ENCODE measurements at regions not wholly inside any gene's neighbourhood (a gene's known extent, or its start where the extent isn't known, plus 50 kb on each side); places are given as distances from the start of the nearest gene placed in this dataset.

DNA sequence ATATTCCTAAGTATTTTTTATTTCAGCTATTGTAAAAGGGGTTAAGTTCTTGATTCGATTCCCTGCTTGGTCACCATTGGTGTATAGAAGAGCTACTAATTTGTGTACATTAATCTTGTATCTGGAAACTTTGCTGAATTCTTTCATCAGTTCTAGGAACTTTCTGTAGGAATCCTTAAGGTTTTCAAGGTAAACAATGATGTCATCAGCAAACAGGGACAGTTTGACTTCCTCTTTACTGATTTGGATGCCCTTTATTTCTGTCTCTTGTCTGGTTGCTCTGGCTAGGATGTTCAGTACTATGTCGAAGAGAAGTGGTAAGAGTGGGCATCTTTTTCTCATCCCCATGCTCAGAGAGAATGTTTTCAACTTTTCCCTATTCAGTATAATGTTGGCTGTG is 252.7 kb downstream of the NR4A2 start:
- ATAC-seq (no peak), DNase-seq (no peak)
- Histone ChIP-seq H3K36me3 (no peaks in the 10 kb centered on the region), H3K4me1 (no peaks in the 10 kb centered on the region), H3K27ac (no peak overlapping the region), H3K4me3 (no peak overlapping the region), H3K9me3 (peaks cover 0 to 14% (median 0%) of the 10 kb centered on the region in 12 donors), H3K27me3 (no peaks in the 10 kb centered on the region)
- TF ChIP-seq POLR2A (IDR thresholded peaks at IDR 0.05) = no peak
- 79 to 90% (median 83%) methylated on average over 2 of the region's 2 CpGs for WGBS, 4 donors
- intact Hi-C loops (cut with DNase I) = no loop called here

- no peak for ATAC-seq
- Histone ChIP-seq H3K4me3 (no peak overlapping the region), H3K27ac (no peak overlapping the region), H3K36me3 (no peaks in the 10 kb centered on the region), H3K27me3 (no peaks in the 10 kb centered on the region), H3K4me1 (no peaks in the 10 kb centered on the region), H3K9me3 (peaks cover 0 to 14% (median 0%) of the 10 kb centered on the region in 12 donors)
- intact Hi-C loops (cut with DNase I) = no loop called here
- DNase-seq = no peak
- no peak for TF ChIP-seq CTCF (IDR thresholded peaks at IDR 0.05)
- no peak for TF ChIP-seq POLR2A (IDR thresholded peaks at IDR 0.05)
- 58 to 82% (median 68%) methylated on average over 1 of the region's 1 CpG for WGBS, 4 donors
Measured at GRCh38 chr2:156077041-156077742, 255.3 kb downstream of the NR4A2 start.

- no peak for TF ChIP-seq POLR2A (IDR thresholded peaks at IDR 0.05)
- TF ChIP-seq CTCF (IDR thresholded peaks at IDR 0.05) = no peak
- no peak overlapping the region for H3K27ac ChIP-seq
- no peak overlapping the region for H3K4me3 ChIP-seq
- WGBS, 4 donors = 79 to 88% (median 84%) methylated on average over 4 of the region's 4 CpGs
- DNase-seq (no peak), ATAC-seq (no peak)
- no peaks in the 10 kb centered on the region for H3K4me1 ChIP-seq
- peaks cover 0 to 3% (median 0%) of the 10 kb centered on the region in 9 donors for H3K27me3 ChIP-seq
- intact Hi-C loops (cut with DNase I) = no loop called here
- H3K9me3 ChIP-seq = no peaks in the 10 kb centered on the region
- no peaks in the 10 kb centered on the region for H3K36me3 ChIP-seq
Measured at GRCh38 chr2:156065912-156066311, 266.6 kb downstream of the NR4A2 start.

DNA sequence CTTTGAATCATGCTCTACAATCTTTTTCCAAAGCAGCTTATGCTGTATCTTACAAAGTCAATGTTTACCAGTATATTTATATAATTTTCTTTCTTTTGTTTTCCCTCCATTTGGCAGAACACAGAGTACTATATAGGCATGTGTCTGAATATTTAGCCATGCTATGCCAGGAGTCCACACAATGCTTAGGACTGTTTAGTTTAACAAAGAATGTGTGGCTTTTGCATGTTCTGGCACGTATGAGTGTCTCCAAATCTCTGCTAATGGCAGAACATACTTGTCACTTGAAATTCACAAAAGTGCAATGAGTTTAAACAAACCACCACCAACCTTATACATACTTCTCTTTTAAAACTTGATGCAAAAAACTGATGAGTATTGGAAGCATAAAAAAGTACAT is 268.0 kb downstream of the NR4A2 start:
- Histone ChIP-seq H3K27me3 (peaks cover 0 to 3% (median 0%) of the 10 kb centered on the region in 9 donors), H3K4me1 (no peaks in the 10 kb centered on the region), H3K9me3 (no peaks in the 10 kb centered on the region), H3K36me3 (no peaks in the 10 kb centered on the region), H3K27ac (no peak overlapping the region), H3K4me3 (no peak overlapping the region)
- TF ChIP-seq POLR2A (IDR thresholded peaks at IDR 0.05) (no peak), CTCF (IDR thresholded peaks at IDR 0.05) (no peak)
- intact Hi-C loops (cut with DNase I) = no loop called here
- DNase-seq (no peak), ATAC-seq (no peak)
- WGBS, 4 donors = 58 to 76% (median 61%) methylated on average over 1 of the region's 1 CpG

DNA sequence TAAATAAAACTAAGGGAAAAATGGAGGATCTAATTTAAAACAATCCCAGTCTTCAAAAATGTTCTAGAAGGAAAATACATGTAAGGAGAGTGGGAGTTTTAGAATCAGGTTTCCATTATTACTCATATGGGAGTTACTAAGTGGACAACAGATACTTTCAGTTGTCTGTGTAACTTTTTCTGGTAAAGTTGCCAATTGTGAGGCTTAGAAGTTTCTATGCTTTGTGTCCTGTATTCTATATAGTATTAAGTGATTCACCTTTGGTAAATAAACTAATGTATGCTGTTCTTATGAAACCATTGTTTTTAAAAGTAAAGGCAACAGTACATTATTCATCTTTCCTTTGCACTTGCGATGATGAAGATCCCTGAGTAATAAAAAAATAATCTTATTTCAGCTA is 274.9 kb downstream of the NR4A2 start:
- WGBS, 4 donors = 94 to 96% (median 94%) methylated on average over 1 of the region's 1 CpG

More for the DNA sequence above, 274.9 kb downstream of the NR4A2 start:
- Histone ChIP-seq H3K27me3 (peaks cover 0 to 3% (median 0%) of the 10 kb centered on the region in 9 donors), H3K4me1 (no peaks in the 10 kb centered on the region), H3K27ac (no peak overlapping the region), H3K4me3 (no peak overlapping the region), H3K9me3 (no peaks in the 10 kb centered on the region), H3K36me3 (no peaks in the 10 kb centered on the region)
- TF ChIP-seq CTCF (IDR thresholded peaks at IDR 0.05) (no peak), POLR2A (IDR thresholded peaks at IDR 0.05) (no peak)
- DNase-seq (no peak), ATAC-seq (no peak)
- intact Hi-C loops (cut with DNase I) = no loop called here

All from heart left ventricle (tissue), 16 donors.